ENCODE measurements at regions not wholly inside any gene's neighbourhood (a gene's known extent, or its start where the extent isn't known, plus 50 kb on each side); places are given as distances from the start of the nearest gene placed in this dataset.

- CTCF ChIA-PET (ENCODE audit: low intra/inter-chr PET ratio, low total read pairs) = no interaction called here
- no TSS peak for BruUV-seq (replicated peaks)
- in situ Hi-C loops (cut with HindIII; ENCODE audit: extremely low pct_ligation_motif_present, low pct_unique_long_range_greater_than_20kb) = no loop called here
Measured at GRCh38 chr16:17770104-17770503, 299.3 kb upstream of the XYLT1 start.

DNA sequence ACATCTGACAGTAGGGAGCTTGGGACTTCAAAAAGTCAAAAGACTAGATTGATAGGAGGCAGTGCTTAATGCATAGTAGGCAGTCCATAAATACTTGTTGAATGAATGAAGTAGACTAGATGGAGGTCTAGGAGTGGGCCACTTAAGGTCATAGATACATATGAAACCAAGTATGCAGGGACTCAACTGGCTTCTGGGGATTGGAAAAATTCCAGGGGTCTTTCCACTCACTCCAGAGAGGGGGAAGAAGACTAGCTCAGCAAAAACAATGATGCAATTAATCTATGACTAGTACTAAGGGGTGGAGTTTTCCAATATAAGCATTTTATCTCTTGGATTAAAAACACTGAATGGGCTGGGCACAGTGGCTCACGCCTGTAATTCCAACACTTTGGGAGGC, 298.3 kb upstream of the XYLT1 start:
- no peak for FAIRE-seq
- WGBS (ENCODE audit: low lambda C conversion rate) = 9% methylated on average over 1 of the region's 1 CpG

More at GRCh38 chr16:17770104-17770503, 299.3 kb upstream of the XYLT1 start:
- DNase-seq (ENCODE audit: low spot score) = no peak
- Histone ChIP-seq H2AFZ (ENCODE audit: low read length) (no peak overlapping the region), H3K4me1 (ENCODE audit: insufficient read depth, low read length) (no peaks in the 10 kb centered on the region), H4K20me1 (ENCODE audit: insufficient read depth, low read length) (no peaks in the 10 kb centered on the region), H3K36me3 (replicated peaks in 1 of 2; ENCODE audit: control insufficient read depth in 1 of 2, insufficient read depth in 2 of 2, low read length in 2 of 2) (no peaks in the 10 kb centered on the region), H3K9ac (ENCODE audit: insufficient read depth, low read depth, low read length) (no peak overlapping the region), H3K4me2 (ENCODE audit: low read depth, low read length) (no peak overlapping the region), H3K9me3 (ENCODE audit: low read length) (no peaks in the 10 kb centered on the region), H3K27me3 (ENCODE audit: control insufficient read depth in 1 of 2, insufficient read depth in 2 of 2, low read length in 2 of 2) (no peaks in the 10 kb centered on the region), H3K4me3 (replicated peaks in 1 of 3; ENCODE audit: insufficient read depth in 1 of 3, low read depth in 2 of 3, low read length in 3 of 3) (no peak overlapping the region), H3K27ac (ENCODE audit: extremely low read length, insufficient read depth, low read length) (no peak overlapping the region), H3K79me2 (ENCODE audit: insufficient read depth, low read length) (no peaks in the 10 kb centered on the region)
- POLR2A ChIA-PET = no interaction called here
- no peak for FAIRE-seq
- 41% methylated on average over 2 of the region's 2 CpGs for WGBS (ENCODE audit: low lambda C conversion rate)
- TF ChIP-seq KDM3A (CRISPR knock-in tag; IDR thresholded peaks at IDR 0.05; ENCODE audit: low read depth) = no peak
- TF ChIP-seq MIER2 (CRISPR knock-in tag; IDR thresholded peaks at IDR 0.05) = no peak
- no peak for TF ChIP-seq DNMT3B (CRISPR knock-in tag; conservative IDR thresholded peaks at IDR 0.05)
- TF ChIP-seq, protein P1, sequence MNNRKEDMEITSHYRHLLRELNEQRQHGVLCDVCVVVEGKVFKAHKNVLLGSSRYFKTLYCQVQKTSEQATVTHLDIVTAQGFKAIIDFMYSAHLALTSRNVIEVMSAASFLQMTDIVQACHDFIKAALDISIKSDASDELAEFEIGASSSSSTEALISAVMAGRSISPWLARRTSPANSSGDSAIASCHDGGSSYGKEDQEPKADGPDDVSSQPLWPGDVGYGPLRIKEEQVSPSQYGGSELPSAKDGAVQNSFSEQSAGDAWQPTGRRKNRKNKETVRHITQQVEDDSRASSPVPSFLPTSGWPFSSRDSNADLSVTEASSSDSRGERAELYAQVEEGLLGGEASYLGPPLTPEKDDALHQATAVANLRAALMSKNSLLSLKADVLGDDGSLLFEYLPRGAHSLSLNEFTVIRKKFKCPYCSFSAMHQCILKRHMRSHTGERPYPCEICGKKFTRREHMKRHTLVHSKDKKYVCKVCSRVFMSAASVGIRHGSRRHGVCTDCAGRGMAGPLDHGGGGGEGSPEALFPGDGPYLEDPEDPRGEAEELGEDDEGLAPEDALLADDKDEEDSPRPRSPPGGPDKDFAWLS (CRISPR knock-in tag; IDR thresholded peaks at IDR 0.05; ENCODE audit: borderline replicate concordance) = no peak
- no peak for TF ChIP-seq ZFY (CRISPR knock-in tag; IDR thresholded peaks at IDR 0.05)
- no peak for TF ChIP-seq MZF1 (CRISPR knock-in tag; IDR thresholded peaks at IDR 0.05; ENCODE audit: borderline replicate concordance)
- TF ChIP-seq DR1 (CRISPR knock-in tag; IDR thresholded peaks at IDR 0.05) = no peak
- no peak for TF ChIP-seq SP5 (CRISPR knock-in tag; IDR thresholded peaks at IDR 0.05; ENCODE audit: borderline replicate concordance, low read depth)
- no peak for ATAC-seq
- intact Hi-C loops (cut with micrococcal nuclease; ENCODE audit: unreplicated experiment) = no loop called here

More for the DNA sequence above, 298.3 kb upstream of the XYLT1 start:
- 0 out of 2 replicates have a peak, but pooled peaks have one; percentile 20 for TF ChIP-seq MAFF (IDR thresholded peaks at IDR 0.05; ENCODE audit: low read depth, low read length)
- no peak for TF ChIP-seq SPEN (CRISPR knock-in tag; IDR thresholded peaks at IDR 0.05; ENCODE audit: low read depth)
- TF ChIP-seq ZFP41 (CRISPR knock-in tag; IDR thresholded peaks at IDR 0.05; ENCODE audit: borderline replicate concordance) = no peak
- ATAC-seq (no peak), DNase-seq (ENCODE audit: low spot score) (no peak)
- no peak overlapping the region for H3K9ac ChIP-seq (ENCODE audit: insufficient read depth, low read depth, low read length)
- no peak overlapping the region for H3K4me3 ChIP-seq (replicated peaks in 1 of 3; ENCODE audit: insufficient read depth in 1 of 3, low read depth in 2 of 3, low read length in 3 of 3)
- H3K9me3 ChIP-seq (ENCODE audit: low read length) = no peaks in the 10 kb centered on the region
- H4K20me1 ChIP-seq (ENCODE audit: insufficient read depth, low read length) = no peaks in the 10 kb centered on the region
- no peak overlapping the region for H3K27ac ChIP-seq (ENCODE audit: extremely low read length, insufficient read depth, low read length)
- H2AFZ ChIP-seq (ENCODE audit: low read length) = no peak overlapping the region
- intact Hi-C loops (cut with micrococcal nuclease; ENCODE audit: unreplicated experiment) (no loop called here), in situ Hi-C loops (cut with HindIII; ENCODE audit: extremely low pct_ligation_motif_present, low pct_unique_long_range_greater_than_20kb) (no loop called here)
- ChIA-PET POLR2A (no interaction called here), CTCF (ENCODE audit: low intra/inter-chr PET ratio, low total read pairs) (no interaction called here)
- no peaks in the 10 kb centered on the region for H3K36me3 ChIP-seq (replicated peaks in 1 of 2; ENCODE audit: control insufficient read depth in 1 of 2, insufficient read depth in 2 of 2, low read length in 2 of 2)
- no peaks in the 10 kb centered on the region for H3K4me1 ChIP-seq (ENCODE audit: insufficient read depth, low read length)
- no peaks in the 10 kb centered on the region for H3K27me3 ChIP-seq (ENCODE audit: control insufficient read depth in 1 of 2, insufficient read depth in 2 of 2, low read length in 2 of 2)
- H3K4me2 ChIP-seq (ENCODE audit: low read depth, low read length) = no peak overlapping the region
- H3K79me2 ChIP-seq (ENCODE audit: insufficient read depth, low read length) = no peaks in the 10 kb centered on the region
- no TSS peak for BruUV-seq (replicated peaks)

Data from HepG2 (cell line).